Activated T-helper 1 cell treated with Interleukin-2 at 50 U/mL for 16 hours (primary cell): ENCODE measurements at regions not wholly inside any gene's neighbourhood (a gene's known extent, or its start where the extent isn't known, plus 50 kb on each side); places are given as distances from the start of the nearest gene placed in this dataset.

ENCODE experiments used
- DNase-seq: peaks from one replicate; pipeline ENCODE4 v3.0.0-alpha.2; 2020; ENCODE audit warnings: low read depth

GRCh38 chr20:60274717-60275116 is 316.5 kb downstream of the CDH26 start:
- DNase-seq: no peak

- DNase-seq: no peak
Measured at GRCh38 chr20:60281295-60281694, 323.1 kb downstream of the CDH26 start.

GRCh38 chr20:60283281-60283680 is 325.1 kb downstream of the CDH26 start:
- DNase-seq: no peak

GRCh38 chr20:60286764-60287163 is 328.5 kb downstream of the CDH26 start:
- DNase-seq: no peak

- DNase-seq: no peak
Measured at GRCh38 chr20:60288945-60289344, 330.7 kb downstream of the CDH26 start.

- DNase-seq: no peak
Measured at GRCh38 chr20:60292001-60292520, 333.8 kb downstream of the CDH26 start.

GRCh38 chr20:60294632-60295031 is 336.4 kb downstream of the CDH26 start:
- no peak for DNase-seq

- DNase-seq: no peak
Measured at GRCh38 chr20:60295214-60295613, 337.0 kb downstream of the CDH26 start.

- no peak for DNase-seq
Measured at GRCh38 chr20:60297649-60298048, 339.4 kb downstream of the CDH26 start.

- DNase-seq: no peak
Measured at GRCh38 chr20:60298647-60299046, 340.4 kb downstream of the CDH26 start.

- no peak for DNase-seq
Measured at GRCh38 chr20:60299951-60300350, 341.7 kb downstream of the CDH26 start.

GRCh38 chr20:60300374-60300773 is 342.2 kb downstream of the CDH26 start:
- DNase-seq: no peak

GRCh38 chr20:60302875-60303274 is 344.7 kb downstream of the CDH26 start:
- DNase-seq: no peak

- no peak for DNase-seq
Measured at GRCh38 chr20:60304026-60304590, 345.9 kb downstream of the CDH26 start.

GRCh38 chr20:60304931-60305330 is 346.7 kb downstream of the CDH26 start:
- no peak for DNase-seq

GRCh38 chr20:60306105-60306504 is 347.9 kb downstream of the CDH26 start:
- no peak for DNase-seq

GRCh38 chr20:60306551-60306950 is 348.3 kb downstream of the CDH26 start:
- no peak for DNase-seq

GRCh38 chr20:60310560-60311349 is 352.5 kb downstream of the CDH26 start:
- no peak for DNase-seq

- no peak for DNase-seq
Measured at GRCh38 chr20:60313191-60313590, 355.0 kb downstream of the CDH26 start.

- no peak for DNase-seq
Measured at GRCh38 chr20:60313614-60314013, 355.4 kb downstream of the CDH26 start.

GRCh38 chr20:60314727-60315126 is 356.5 kb downstream of the CDH26 start:
- no peak for DNase-seq

- DNase-seq: no peak
Measured at GRCh38 chr20:60316476-60317158, 358.4 kb downstream of the CDH26 start.

- no peak for DNase-seq
Measured at GRCh38 chr20:60317401-60317800, 359.2 kb downstream of the CDH26 start.
